Endodermal cell (in vitro differentiated cells): ENCODE measurements at regions not wholly inside any gene's neighbourhood (a gene's known extent, or its start where the extent isn't known, plus 50 kb on each side); places are given as distances from the start of the nearest gene placed in this dataset.

Experiments
- DNase-seq: peaks from one replicate; pipeline ENCODE4 v3.0.0-alpha.2; 2017
- H3K27ac ChIP-seq: 2 replicates; pipeline ENCODE4 v1.5.1; 2013; ENCODE audit warnings: mild to moderate bottlenecking, low read depth, low read length, moderate library complexity
- H3K27me3 ChIP-seq: 2 replicates; pipeline ENCODE4 v1.6.1; 2013; ENCODE audit warnings: mild to moderate bottlenecking, low read length, moderate library complexity; ENCODE audit not compliant: insufficient read depth, control insufficient read depth, poor library complexity, severe bottlenecking
- H3K36me3 ChIP-seq: 2 replicates; pipeline ENCODE4 v1.7.0; 2013; ENCODE audit warnings: mild to moderate bottlenecking, low read length, moderate library complexity; ENCODE audit not compliant: control insufficient read depth, insufficient read depth
- H3K4me1 ChIP-seq: one replicate; pipeline ENCODE4 v1.7.0; 2013; ENCODE audit warnings: low read length; ENCODE audit not compliant: control insufficient read depth, insufficient read depth
- H3K4me3 ChIP-seq: 2 replicates; pipeline ENCODE4 v1.5.1; 2013; ENCODE audit warnings: mild to moderate bottlenecking, low read length, moderate library complexity
- H3K9ac ChIP-seq: 2 replicates; pipeline ENCODE4 v1.6.1; 2013; ENCODE audit warnings: mild to moderate bottlenecking, low read length, moderate library complexity; ENCODE audit not compliant: poor library complexity, severe bottlenecking; ENCODE audit errors: extremely low read depth
- H3K9me3 ChIP-seq: 2 replicates; pipeline ENCODE4 v1.6.1; 2013; ENCODE audit warnings: mild to moderate bottlenecking, low read length, moderate library complexity; ENCODE audit not compliant: control insufficient read depth
- H3K27ac Mint-ChIP-seq: 2 replicates; pipeline ENCODE4 v1.8.0; 2020; ENCODE audit warnings: mixed read lengths
- H3K27me3 Mint-ChIP-seq: 2 replicates; pipeline ENCODE4 v1.8.0; 2021; ENCODE audit warnings: mild to moderate bottlenecking, mixed read lengths; ENCODE audit not compliant: insufficient read depth
- H3K36me3 Mint-ChIP-seq: 2 replicates; pipeline ENCODE4 v1.8.0; 2020; ENCODE audit warnings: low read depth, mixed read lengths
- H3K4me1 Mint-ChIP-seq: 2 replicates; pipeline ENCODE4 v1.8.0; 2020; ENCODE audit warnings: mixed read lengths
- H3K4me3 Mint-ChIP-seq: 2 replicates; pipeline ENCODE4 v1.8.0; 2020; ENCODE audit warnings: mild to moderate bottlenecking, moderate library complexity, mixed read lengths
- H3K9me3 Mint-ChIP-seq: 2 replicates; pipeline ENCODE4 v1.8.0; 2020; ENCODE audit warnings: mild to moderate bottlenecking, mixed read lengths
- WGBS, 2 experiments: methylation state at CpG; one replicate each; pipeline versions ENCODE4 v1.1.5 to v1.1.7; 2013; ENCODE audit warnings: missing lambda C conversion rate in 2 of 2, mixed read lengths in 1 of 2; ENCODE audit not compliant: insufficient coverage in 1 of 2, insufficient read length in 1 of 2; 5-methylcytosine and 5-hydroxymethylcytosine counted together
- TF ChIP-seq, protein P1 (sequence below): fragments of 200-600 bp; sonication (generic); conservative IDR thresholded peaks from 2 replicates; pipeline ENCODE4 v1.5.0; 2021; ENCODE audit warnings: antibody characterized with exemption, mild to moderate bottlenecking

DNA sequence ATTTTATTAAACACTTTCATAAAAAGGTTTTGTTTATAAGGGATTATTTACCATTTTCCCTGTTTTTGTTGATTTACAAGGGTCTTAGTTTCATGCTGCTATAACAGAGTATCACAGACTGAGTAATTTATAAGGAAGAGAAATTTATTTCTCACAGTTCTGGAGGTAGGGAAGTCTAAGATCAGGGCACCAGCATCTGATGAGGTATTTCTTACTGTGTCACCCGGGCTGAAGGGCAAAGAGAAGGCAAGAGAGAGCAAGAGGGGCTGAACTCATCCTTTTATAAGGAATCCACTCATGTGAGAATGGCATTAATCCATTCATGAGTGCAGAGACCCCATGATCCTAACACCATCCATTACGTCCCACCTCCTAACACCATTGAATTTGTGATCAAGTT lies 160.0 kb upstream of the SLC39A10 start:
- H3K4me3 Mint-ChIP-seq = no peak overlapping the region
- H3K4me1 Mint-ChIP-seq = no peaks in the 10 kb centered on the region
- H3K27ac Mint-ChIP-seq = no peak overlapping the region
- no peaks in the 10 kb centered on the region for H3K36me3 ChIP-seq
- no peaks in the 10 kb centered on the region for H3K4me1 ChIP-seq
- WGBS, 2 experiments = 92% methylated on average over 2 of the region's 2 CpGs
- no peak overlapping the region for H3K27ac ChIP-seq
- no peak overlapping the region for H3K9ac ChIP-seq
- H3K36me3 Mint-ChIP-seq = no peaks in the 10 kb centered on the region
- no peaks in the 10 kb centered on the region for H3K9me3 ChIP-seq
- DNase-seq = no peak
- H3K9me3 Mint-ChIP-seq = no peaks in the 10 kb centered on the region
- peaks cover 12% of the 10 kb centered on the region for H3K27me3 ChIP-seq
- H3K27me3 Mint-ChIP-seq = no peaks in the 10 kb centered on the region
- TF ChIP-seq, protein P1, sequence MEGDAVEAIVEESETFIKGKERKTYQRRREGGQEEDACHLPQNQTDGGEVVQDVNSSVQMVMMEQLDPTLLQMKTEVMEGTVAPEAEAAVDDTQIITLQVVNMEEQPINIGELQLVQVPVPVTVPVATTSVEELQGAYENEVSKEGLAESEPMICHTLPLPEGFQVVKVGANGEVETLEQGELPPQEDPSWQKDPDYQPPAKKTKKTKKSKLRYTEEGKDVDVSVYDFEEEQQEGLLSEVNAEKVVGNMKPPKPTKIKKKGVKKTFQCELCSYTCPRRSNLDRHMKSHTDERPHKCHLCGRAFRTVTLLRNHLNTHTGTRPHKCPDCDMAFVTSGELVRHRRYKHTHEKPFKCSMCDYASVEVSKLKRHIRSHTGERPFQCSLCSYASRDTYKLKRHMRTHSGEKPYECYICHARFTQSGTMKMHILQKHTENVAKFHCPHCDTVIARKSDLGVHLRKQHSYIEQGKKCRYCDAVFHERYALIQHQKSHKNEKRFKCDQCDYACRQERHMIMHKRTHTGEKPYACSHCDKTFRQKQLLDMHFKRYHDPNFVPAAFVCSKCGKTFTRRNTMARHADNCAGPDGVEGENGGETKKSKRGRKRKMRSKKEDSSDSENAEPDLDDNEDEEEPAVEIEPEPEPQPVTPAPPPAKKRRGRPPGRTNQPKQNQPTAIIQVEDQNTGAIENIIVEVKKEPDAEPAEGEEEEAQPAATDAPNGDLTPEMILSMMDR = no peak
- H3K4me3 ChIP-seq = no peak overlapping the region

DNA sequence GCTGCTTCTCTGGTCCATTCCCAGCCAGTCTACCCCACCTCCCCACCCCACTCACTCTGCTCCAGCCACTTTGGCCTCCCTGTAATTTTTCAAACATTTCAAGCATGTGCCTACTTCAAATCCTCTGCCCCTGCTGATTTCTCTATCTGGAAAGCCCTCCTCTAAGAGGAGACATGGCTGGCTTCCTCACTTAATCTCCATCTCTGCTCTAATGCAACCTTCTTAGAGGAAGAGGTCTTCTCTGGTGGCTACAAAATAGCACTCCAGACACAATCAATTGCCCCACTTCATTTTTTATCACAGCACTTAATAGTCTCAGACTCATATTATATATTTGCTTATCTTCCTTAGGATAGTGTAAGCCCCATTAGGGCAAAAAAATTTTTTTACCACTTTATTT lies 161.1 kb upstream of the SLC39A10 start:
- peaks cover 6% of the 10 kb centered on the region for H3K27me3 ChIP-seq
- no peak overlapping the region for H3K4me3 ChIP-seq
- Mint-ChIP-seq H3K4me1 (peaks cover 4% of the 10 kb centered on the region), H3K9me3 (no peaks in the 10 kb centered on the region), H3K27me3 (no peaks in the 10 kb centered on the region), H3K36me3 (no peaks in the 10 kb centered on the region), H3K27ac (no peak overlapping the region), H3K4me3 (no peak overlapping the region)
- H3K36me3 ChIP-seq = no peaks in the 10 kb centered on the region
- no peaks in the 10 kb centered on the region for H3K9me3 ChIP-seq
- DNase-seq = no peak
- no peak overlapping the region for H3K9ac ChIP-seq
- no peak overlapping the region for H3K27ac ChIP-seq
- TF ChIP-seq, protein P1 = no peak
- no peaks in the 10 kb centered on the region for H3K4me1 ChIP-seq

DNA sequence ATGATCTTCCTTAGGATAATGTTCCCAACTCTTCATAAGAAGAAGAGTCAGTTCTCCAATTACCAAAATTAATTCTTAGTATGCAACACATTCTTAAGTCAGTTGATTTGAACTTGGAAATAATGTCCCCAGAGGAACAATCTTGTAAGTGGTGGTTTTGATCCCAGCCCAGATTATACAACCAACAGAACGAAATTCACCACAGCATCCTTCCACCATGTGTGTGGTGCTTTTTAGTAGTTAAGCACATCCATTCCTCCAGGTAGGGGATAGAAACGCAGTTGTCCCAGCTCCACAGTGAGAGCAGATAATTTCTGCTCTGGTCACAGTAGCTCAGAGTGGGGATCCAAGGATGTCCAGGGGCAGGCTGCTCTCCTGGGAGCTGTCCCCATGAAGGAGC lies 161.7 kb upstream of the SLC39A10 start:
- DNase-seq = no peak
- no peaks in the 10 kb centered on the region for H3K9me3 Mint-ChIP-seq
- H3K4me1 Mint-ChIP-seq = peaks cover 4% of the 10 kb centered on the region
- no peaks in the 10 kb centered on the region for H3K36me3 ChIP-seq
- H3K27me3 ChIP-seq = peaks cover 6% of the 10 kb centered on the region
- H3K27ac ChIP-seq = no peak overlapping the region
- H3K4me1 ChIP-seq = no peaks in the 10 kb centered on the region
- H3K4me3 ChIP-seq = no peak overlapping the region
- 78 to 100% methylated on average over 2 of the region's 2 CpGs for WGBS, 2 experiments
- no peak overlapping the region for H3K9ac ChIP-seq
- no peak overlapping the region for H3K4me3 Mint-ChIP-seq
- no peak overlapping the region for H3K27ac Mint-ChIP-seq
- H3K27me3 Mint-ChIP-seq = no peaks in the 10 kb centered on the region
- H3K9me3 ChIP-seq = no peaks in the 10 kb centered on the region
- H3K36me3 Mint-ChIP-seq = no peaks in the 10 kb centered on the region
- TF ChIP-seq, protein P1 = no peak
